Neural cell (in vitro differentiated cells): ENCODE measurements at regions not wholly inside any gene's neighbourhood (a gene's known extent, or its start where the extent isn't known, plus 50 kb on each side); places are given as distances from the start of the nearest gene placed in this dataset.

ENCODE experiments used
- EZH2 ChIP-seq: fragments of 200-600, 300-800 bp; shearing (Covaris generic), sonication (generic); IDR thresholded peaks from 2 replicates; pipeline ENCODE4 v1.6.1; 2014; ENCODE audit warnings: antibody characterized with exemption, low read length, borderline replicate concordance, mild to moderate bottlenecking; ENCODE audit not compliant: insufficient read depth, poor library complexity, severe bottlenecking
- MXI1 ChIP-seq: fragments of 450-650 bp; conservative IDR thresholded peaks from 2 replicates; pipeline ENCODE4 v1.6.1; 2014; ENCODE audit warnings: antibody characterized with exemption, mild to moderate bottlenecking; ENCODE audit not compliant: poor library complexity, severe bottlenecking
- REST ChIP-seq: IDR thresholded peaks from 2 replicates; pipeline ENCODE4 v1.6.1; 2012; ENCODE audit warnings: borderline replicate concordance
- TAF1 ChIP-seq: IDR thresholded peaks from 2 replicates; pipeline ENCODE4 v1.6.1; 2012; ENCODE audit warnings: low read depth
- TF ChIP-seq, protein P1 (sequence below): fragments of 450-650 bp; IDR thresholded peaks from 2 replicates; pipeline ENCODE4 v1.5.1; 2014; ENCODE audit warnings: antibody characterized with exemption, mild to moderate bottlenecking, moderate library complexity; ENCODE audit not compliant: poor library complexity, severe bottlenecking

DNA sequence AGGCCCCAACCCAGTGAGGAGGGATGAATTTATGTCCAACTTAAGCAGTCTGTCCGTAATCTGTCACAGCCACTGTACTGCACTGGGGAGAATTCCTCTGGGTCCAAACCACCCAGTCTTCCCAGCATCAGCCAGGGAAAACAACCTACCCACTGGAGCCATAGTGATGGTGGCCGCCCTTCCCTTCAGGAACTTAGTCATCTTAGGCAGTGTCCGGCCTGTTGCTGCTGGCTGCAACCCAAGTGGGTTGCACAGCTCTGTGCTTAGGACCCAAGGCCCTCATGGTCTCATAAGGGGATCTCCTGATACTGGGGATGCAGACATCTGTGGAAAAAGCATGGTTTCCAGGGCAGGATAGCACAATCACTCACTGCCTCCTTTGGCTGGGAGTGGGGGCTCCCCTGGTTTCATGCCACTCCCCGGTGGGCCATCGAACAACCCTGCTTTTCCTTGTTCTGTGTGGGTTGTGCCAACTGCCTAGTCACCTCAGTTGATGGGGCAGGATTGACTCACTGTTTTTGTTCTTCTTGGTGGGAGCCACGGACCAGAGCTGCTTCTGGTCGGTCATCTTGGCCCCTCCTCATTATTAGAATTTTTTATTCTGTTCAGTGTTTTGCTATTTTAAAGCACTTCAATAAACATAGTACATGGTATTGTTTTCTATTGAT lies 591.9 kb downstream of the DOK5 start:
- no peak for TF ChIP-seq REST
- no peak for TF ChIP-seq EZH2
- no peak for TF ChIP-seq MXI1
- TF ChIP-seq, protein P1, sequence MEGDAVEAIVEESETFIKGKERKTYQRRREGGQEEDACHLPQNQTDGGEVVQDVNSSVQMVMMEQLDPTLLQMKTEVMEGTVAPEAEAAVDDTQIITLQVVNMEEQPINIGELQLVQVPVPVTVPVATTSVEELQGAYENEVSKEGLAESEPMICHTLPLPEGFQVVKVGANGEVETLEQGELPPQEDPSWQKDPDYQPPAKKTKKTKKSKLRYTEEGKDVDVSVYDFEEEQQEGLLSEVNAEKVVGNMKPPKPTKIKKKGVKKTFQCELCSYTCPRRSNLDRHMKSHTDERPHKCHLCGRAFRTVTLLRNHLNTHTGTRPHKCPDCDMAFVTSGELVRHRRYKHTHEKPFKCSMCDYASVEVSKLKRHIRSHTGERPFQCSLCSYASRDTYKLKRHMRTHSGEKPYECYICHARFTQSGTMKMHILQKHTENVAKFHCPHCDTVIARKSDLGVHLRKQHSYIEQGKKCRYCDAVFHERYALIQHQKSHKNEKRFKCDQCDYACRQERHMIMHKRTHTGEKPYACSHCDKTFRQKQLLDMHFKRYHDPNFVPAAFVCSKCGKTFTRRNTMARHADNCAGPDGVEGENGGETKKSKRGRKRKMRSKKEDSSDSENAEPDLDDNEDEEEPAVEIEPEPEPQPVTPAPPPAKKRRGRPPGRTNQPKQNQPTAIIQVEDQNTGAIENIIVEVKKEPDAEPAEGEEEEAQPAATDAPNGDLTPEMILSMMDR, result no peak
- TF ChIP-seq TAF1, result no peak
